ENCODE measurements at regions not wholly inside any gene's neighbourhood (a gene's known extent, or its start where the extent isn't known, plus 50 kb on each side); places are given as distances from the start of the nearest gene placed in this dataset.

- TF ChIP-seq CBX2 (IDR thresholded peaks at IDR 0.05; ENCODE audit: insufficient read depth, low read length, poor library complexity, severe bottlenecking) (no peak), EZH2 (IDR thresholded peaks at IDR 0.05; ENCODE audit: borderline replicate concordance, low read depth, low read length) (no peak), ZNF586 (CRISPR knock-in tag; conservative IDR thresholded peaks at IDR 0.05) (no peak), KDM4B (IDR thresholded peaks at IDR 0.05; ENCODE audit: borderline replicate concordance in 2 of 2, low read depth in 1 of 2) (no peak), CREM (IDR thresholded peaks at IDR 0.05; ENCODE audit: low read depth) (no peak), MNT (conservative IDR thresholded peaks at IDR 0.05) (no peak)
Measured at GRCh38 chr4:119932277-119932676, 134.4 kb downstream of the MAD2L1 start.

All from K562 (cell line).